ENCODE measurements at regions not wholly inside any gene's neighbourhood (a gene's known extent, or its start where the extent isn't known, plus 50 kb on each side); places are given as distances from the start of the nearest gene placed in this dataset.

DNA sequence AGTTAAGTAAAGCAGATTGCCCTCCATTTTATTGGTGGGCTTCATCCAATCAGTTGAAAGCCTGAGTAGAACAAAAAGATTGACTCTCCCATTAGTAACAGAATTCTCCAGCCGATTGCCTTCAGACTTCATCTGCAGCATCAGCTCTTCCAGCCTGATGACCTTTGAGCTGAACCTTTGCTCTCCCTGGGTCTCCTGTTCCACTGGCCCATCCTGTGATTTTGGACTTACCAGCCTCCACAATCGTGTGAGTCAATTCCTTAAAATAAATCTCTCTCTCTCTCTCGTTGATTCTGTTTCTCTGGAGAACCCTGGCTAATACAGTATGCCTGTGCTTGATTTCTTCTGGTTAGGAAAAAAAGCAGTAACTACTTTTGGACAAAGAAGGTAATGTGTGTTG lies 121.9 kb downstream of the OSTF1 start:
- ChIA-PET POLR2A (no interaction called here), CTCF (interaction anchor here (1.3 kb wide), 1 partner anchor 24 kb away, joined by 3 read pairs; no protein-coding TSS in a partner anchor)
- Histone ChIP-seq H3K4me3 (ENCODE audit: low read depth, low read length) (no peak overlapping the region), H3K9me3 (ENCODE audit: control insufficient read depth, insufficient read depth, low read length) (no peaks in the 10 kb centered on the region), H3K27me3 (ENCODE audit: control insufficient read depth, insufficient read depth, low read length) (no peaks in the 10 kb centered on the region), H3K27ac (ENCODE audit: low read depth, low read length) (no peak overlapping the region)
- TF ChIP-seq, protein P1, sequence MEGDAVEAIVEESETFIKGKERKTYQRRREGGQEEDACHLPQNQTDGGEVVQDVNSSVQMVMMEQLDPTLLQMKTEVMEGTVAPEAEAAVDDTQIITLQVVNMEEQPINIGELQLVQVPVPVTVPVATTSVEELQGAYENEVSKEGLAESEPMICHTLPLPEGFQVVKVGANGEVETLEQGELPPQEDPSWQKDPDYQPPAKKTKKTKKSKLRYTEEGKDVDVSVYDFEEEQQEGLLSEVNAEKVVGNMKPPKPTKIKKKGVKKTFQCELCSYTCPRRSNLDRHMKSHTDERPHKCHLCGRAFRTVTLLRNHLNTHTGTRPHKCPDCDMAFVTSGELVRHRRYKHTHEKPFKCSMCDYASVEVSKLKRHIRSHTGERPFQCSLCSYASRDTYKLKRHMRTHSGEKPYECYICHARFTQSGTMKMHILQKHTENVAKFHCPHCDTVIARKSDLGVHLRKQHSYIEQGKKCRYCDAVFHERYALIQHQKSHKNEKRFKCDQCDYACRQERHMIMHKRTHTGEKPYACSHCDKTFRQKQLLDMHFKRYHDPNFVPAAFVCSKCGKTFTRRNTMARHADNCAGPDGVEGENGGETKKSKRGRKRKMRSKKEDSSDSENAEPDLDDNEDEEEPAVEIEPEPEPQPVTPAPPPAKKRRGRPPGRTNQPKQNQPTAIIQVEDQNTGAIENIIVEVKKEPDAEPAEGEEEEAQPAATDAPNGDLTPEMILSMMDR (IDR thresholded peaks at IDR 0.05; ENCODE audit: low read depth, low read length): no peak
- DNase-seq (ENCODE audit: low read depth, low spot score): no peak

DNA sequence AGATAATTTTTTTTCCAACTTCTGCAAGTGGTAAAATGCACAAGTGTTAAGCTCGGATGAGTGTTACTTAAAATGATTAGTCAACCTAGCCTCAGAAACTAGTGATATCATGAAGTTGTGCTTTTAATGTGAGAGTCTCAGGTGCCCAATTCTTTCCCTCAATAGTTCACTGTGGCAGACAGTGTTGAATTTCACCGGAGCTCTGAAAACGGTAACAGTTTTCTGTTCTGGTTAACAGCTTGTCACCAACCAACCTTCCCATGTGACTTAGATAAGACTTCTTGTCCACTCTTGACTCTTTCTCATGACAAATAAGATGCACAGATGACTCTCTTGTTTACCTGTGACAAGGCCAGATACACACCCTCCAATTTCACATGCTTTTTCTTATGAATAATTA lies 125.5 kb downstream of the OSTF1 start:
- Histone ChIP-seq H3K4me3 (ENCODE audit: low read depth, low read length) (no peak overlapping the region), H3K9me3 (ENCODE audit: control insufficient read depth, insufficient read depth, low read length) (no peaks in the 10 kb centered on the region), H3K27ac (ENCODE audit: low read depth, low read length) (no peak overlapping the region), H3K27me3 (ENCODE audit: control insufficient read depth, insufficient read depth, low read length) (no peaks in the 10 kb centered on the region)
- DNase-seq (ENCODE audit: low read depth, low spot score): no peak
- ChIA-PET POLR2A (no interaction called here), CTCF (interaction anchor here (0.9 kb wide), 1 partner anchor 13 kb away, joined by 3 read pairs; no protein-coding TSS in a partner anchor)
- TF ChIP-seq, protein P1 (IDR thresholded peaks at IDR 0.05; ENCODE audit: low read depth, low read length): no peak

DNA sequence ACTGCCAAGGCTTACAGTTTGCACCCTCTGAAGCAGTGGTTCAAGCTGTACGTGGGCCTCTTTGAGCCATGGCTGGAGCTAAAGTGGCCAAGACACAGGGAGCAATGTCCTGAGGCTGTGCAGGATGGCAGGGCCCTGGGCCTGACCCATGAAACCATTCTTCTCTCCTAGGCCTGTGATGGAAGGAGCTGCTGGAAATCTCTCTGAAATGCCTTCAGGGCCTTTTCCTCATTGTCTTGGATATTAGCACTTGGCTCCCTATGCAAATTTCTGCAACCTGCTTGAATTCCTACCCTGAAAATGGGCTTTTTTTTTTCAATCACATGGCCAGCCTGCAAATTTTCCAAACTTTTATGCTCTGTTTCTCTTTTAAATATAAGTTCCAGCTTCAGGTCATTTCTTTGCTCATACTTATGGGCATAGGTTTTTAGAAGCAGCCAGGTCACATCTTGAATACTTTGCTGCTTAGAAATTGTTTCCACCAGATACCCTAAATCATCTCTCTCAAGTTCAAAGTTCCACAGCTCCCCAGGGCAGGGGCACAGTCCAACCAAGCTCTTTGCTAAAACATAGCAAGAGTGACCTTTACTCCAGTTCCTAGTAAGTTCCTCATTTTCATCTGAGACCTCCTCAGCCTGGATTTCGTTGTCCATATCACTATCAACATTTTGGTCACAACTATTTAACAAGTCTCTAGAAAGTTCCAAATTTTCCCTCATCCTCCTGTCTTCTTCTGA lies 138.3 kb downstream of the OSTF1 start:
- H3K27ac ChIP-seq (ENCODE audit: low read depth, low read length): no peak overlapping the region
- POLR2A ChIA-PET: no interaction called here
- TF ChIP-seq, protein P1 (IDR thresholded peaks at IDR 0.05; ENCODE audit: low read depth, low read length): no peak
- no peak overlapping the region for H3K4me3 ChIP-seq (ENCODE audit: low read depth, low read length)
- H3K27me3 ChIP-seq (ENCODE audit: control insufficient read depth, insufficient read depth, low read length): no peaks in the 10 kb centered on the region
- CTCF ChIA-PET: interaction anchor here (0.6 to 1.5 kb wide), 2 partner anchors 12 to 118 kb away, joined by 4 to 6 read pairs; no protein-coding TSS in a partner anchor
- DNase-seq (ENCODE audit: low read depth, low spot score): no peak
- no peaks in the 10 kb centered on the region for H3K9me3 ChIP-seq (ENCODE audit: control insufficient read depth, insufficient read depth, low read length)

GRCh38 chr9:75228893-75229292 lies 140.6 kb downstream of the OSTF1 start:
- POLR2A ChIA-PET: no interaction called here
- Histone ChIP-seq H3K27ac (ENCODE audit: low read depth, low read length) (no peak overlapping the region), H3K4me3 (ENCODE audit: low read depth, low read length) (no peak overlapping the region), H3K9me3 (ENCODE audit: control insufficient read depth, insufficient read depth, low read length) (no peaks in the 10 kb centered on the region), H3K27me3 (ENCODE audit: control insufficient read depth, insufficient read depth, low read length) (no peaks in the 10 kb centered on the region)
- CTCF ChIA-PET: interaction anchor here (1.1 to 2.2 kb wide), 2 partner anchors 10 to 28 kb away, joined by 3 to 8 read pairs; no protein-coding TSS in a partner anchor
- TF ChIP-seq, protein P1 (IDR thresholded peaks at IDR 0.05; ENCODE audit: low read depth, low read length): no peak
- no peak for DNase-seq (ENCODE audit: low read depth, low spot score)

DNA sequence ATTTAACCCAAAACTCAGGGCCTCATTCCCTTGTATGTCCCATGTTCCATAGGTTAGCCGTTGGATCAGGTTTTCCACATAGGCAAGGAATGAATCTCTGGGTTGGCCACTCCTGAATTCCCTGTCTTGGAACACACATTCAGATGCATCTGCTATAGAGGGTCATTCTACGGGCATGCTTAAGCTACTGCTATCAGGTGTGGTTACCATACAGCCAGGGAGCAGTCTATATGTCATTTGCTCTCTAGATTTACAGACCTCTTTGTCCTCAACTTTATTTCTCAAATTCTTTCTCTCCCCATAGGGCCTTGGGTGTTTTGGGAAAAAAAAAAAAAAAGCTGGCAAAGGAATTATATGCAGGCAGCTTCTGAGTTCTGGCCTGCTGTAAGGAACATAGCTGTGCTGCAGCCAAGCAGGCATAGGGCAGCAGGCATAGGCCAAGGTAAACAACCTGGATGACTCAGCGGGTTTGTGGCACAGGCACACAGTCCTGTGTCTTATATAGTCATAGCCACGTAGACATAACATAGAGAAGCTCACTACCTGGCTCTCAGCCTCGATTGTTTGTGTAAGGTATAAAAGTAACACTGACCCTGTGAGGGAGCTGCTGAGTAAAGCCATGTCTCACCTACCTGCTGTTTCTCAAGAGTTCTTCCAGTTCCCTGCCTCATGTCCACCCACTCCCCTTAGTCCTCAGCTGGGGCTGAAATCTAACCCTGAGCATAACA lies 141.5 kb downstream of the OSTF1 start:
- ChIA-PET POLR2A (no interaction called here), CTCF (interaction anchor here (1.1 to 2.2 kb wide), 2 partner anchors 9 to 29 kb away, joined by 3 to 8 read pairs; no protein-coding TSS in a partner anchor)
- no peaks in the 10 kb centered on the region for H3K27me3 ChIP-seq (ENCODE audit: control insufficient read depth, insufficient read depth, low read length)
- no peak overlapping the region for H3K4me3 ChIP-seq (ENCODE audit: low read depth, low read length)
- H3K27ac ChIP-seq (ENCODE audit: low read depth, low read length): no peak overlapping the region
- TF ChIP-seq, protein P1 (IDR thresholded peaks at IDR 0.05; ENCODE audit: low read depth, low read length): no peak
- DNase-seq (ENCODE audit: low read depth, low spot score): no peak
- no peaks in the 10 kb centered on the region for H3K9me3 ChIP-seq (ENCODE audit: control insufficient read depth, insufficient read depth, low read length)

Data from AG04450 (cell line).